ENCODE measurements at regions not wholly inside any gene's neighbourhood (a gene's known extent, or its start where the extent isn't known, plus 50 kb on each side); places are given as distances from the start of the nearest gene placed in this dataset.

GRCh38 chr15:87575896-87576473, 680.6 kb downstream of the NTRK3 start:
- Histone ChIP-seq H3K4me2 (no peak overlapping the region), H3K27ac (no peak overlapping the region), H3K9me3 (no peaks in the 10 kb centered on the region), H3K4me1 (no peaks in the 10 kb centered on the region), H3K4me3 (no peak overlapping the region)
- ChIA-PET CTCF (no interaction called here), POLR2A (no interaction called here)
- TF ChIP-seq REST (IDR thresholded peaks at IDR 0.05), result no peak
- TF ChIP-seq BHLHE40 (IDR thresholded peaks at IDR 0.05; ENCODE audit: low read depth, low read length), result no peak
- no peak for TF ChIP-seq MAX (IDR thresholded peaks at IDR 0.05)
- TF ChIP-seq BCL3 (IDR thresholded peaks at IDR 0.05), result no peak
- no peak for TF ChIP-seq MAFK (IDR thresholded peaks at IDR 0.05; ENCODE audit: partially characterized antibody)
- TF ChIP-seq PHF8 (IDR thresholded peaks at IDR 0.05; ENCODE audit: borderline replicate concordance, low read depth), result no peak
- no peak for TF ChIP-seq HMGXB4 (CRISPR knock-in tag; IDR thresholded peaks at IDR 0.05; ENCODE audit: borderline replicate concordance)
- no peak for TF ChIP-seq CBX2 (IDR thresholded peaks at IDR 0.05; ENCODE audit: borderline replicate concordance, low read depth)
- no peak for TF ChIP-seq SMC3 (IDR thresholded peaks at IDR 0.05)
- no peak for TF ChIP-seq RNF2 (IDR thresholded peaks at IDR 0.05; ENCODE audit: borderline replicate concordance, low read depth)
- no peak for TF ChIP-seq POLR2AphosphoS2 (conservative IDR thresholded peaks at IDR 0.05; ENCODE audit: low read length)
- no peak for TF ChIP-seq EHF (CRISPR knock-in tag; IDR thresholded peaks at IDR 0.05)
- WGBS (ENCODE audit: missing lambda C conversion rate), result 37% methylated on average over 3 of the region's 3 CpGs
- FAIRE-seq (no peak), ATAC-seq (no peak), DNase-seq (ENCODE audit: low read depth in 1 of 2, low spot score in 1 of 2) (no peak)

- H3K4me1 ChIP-seq, result no peaks in the 10 kb centered on the region
- FAIRE-seq, result no peak
Measured at GRCh38 chr15:87573534-87573933, 683.0 kb downstream of the NTRK3 start.

More at GRCh38 chr15:87573534-87573933, 683.0 kb downstream of the NTRK3 start:
- ATAC-seq (no peak), DNase-seq (ENCODE audit: low read depth in 1 of 2, low spot score in 1 of 2) (no peak)
- Histone ChIP-seq H3K4me3 (no peak overlapping the region), H3K27ac (no peak overlapping the region), H3K4me2 (no peak overlapping the region), H3K9me3 (no peaks in the 10 kb centered on the region)
- 13% methylated on average over 1 of the region's 1 CpG for WGBS (ENCODE audit: missing lambda C conversion rate)
- CTCF ChIA-PET, result no interaction called here
- POLR2A ChIA-PET, result no interaction called here
- TF ChIP-seq NFE2L2 (conservative IDR thresholded peaks at IDR 0.05; ENCODE audit: low read length), result no peak
- TF ChIP-seq CTCF (IDR thresholded peaks at IDR 0.05), result no peak
- TF ChIP-seq CHD2 (IDR thresholded peaks at IDR 0.05; ENCODE audit: low read length, partially characterized antibody), result no peak
- no peak for TF ChIP-seq JUN (IDR thresholded peaks at IDR 0.05)
- TF ChIP-seq TFCP2L1 (CRISPR knock-in tag; IDR thresholded peaks at IDR 0.05), result no peak
- TF ChIP-seq ZC3H11A (IDR thresholded peaks at IDR 0.05), result no peak
- no peak for TF ChIP-seq SREBF2 (IDR thresholded peaks at IDR 0.05)
- TF ChIP-seq POLR2A (IDR thresholded peaks at IDR 0.05; ENCODE audit: low read length), result no peak
- TF ChIP-seq MYC (IDR thresholded peaks at IDR 0.05; ENCODE audit: borderline replicate concordance, low read length), result no peak
- no peak for TF ChIP-seq HOXB5 (CRISPR knock-in tag; IDR thresholded peaks at IDR 0.05)
- TF ChIP-seq RCOR1 (IDR thresholded peaks at IDR 0.05; ENCODE audit: low read depth, low read length), result no peak
- TF ChIP-seq FOXS1 (CRISPR knock-in tag; IDR thresholded peaks at IDR 0.05), result no peak
